Right ventricle myocardium inferior (tissue), 1 donor: ENCODE measurements at regions not wholly inside any gene's neighbourhood (a gene's known extent, or its start where the extent isn't known, plus 50 kb on each side); places are given as distances from the start of the nearest gene placed in this dataset.

ENCODE experiments used
- ATAC-seq: fragments of 200-7000 bp; cut with Tn5 transposase; one replicate; pipeline ENCODE4 v1.9.1; 2020; ENCODE audit warnings: mild to moderate bottlenecking, moderate library complexity
- DNase-seq: peaks from one replicate; pipeline ENCODE4 v3.0.0; 2021; ENCODE audit errors: missing footprints
- intact Hi-C: fragments of 100-400 bp; cut with DNase I; formaldehyde crosslinking; loops from one replicate; pipeline ENCODE4 v1.11.0; 2022
- donor health status: DM: no; HTN: yes; CAD: no; lungs with severe emphysema.

- no peak for ATAC-seq
- intact Hi-C loops, result no loop called here
These were observed 283.3 kb downstream of the CENPC start for GRCh38 chr4:67261971-67262370.

DNA sequence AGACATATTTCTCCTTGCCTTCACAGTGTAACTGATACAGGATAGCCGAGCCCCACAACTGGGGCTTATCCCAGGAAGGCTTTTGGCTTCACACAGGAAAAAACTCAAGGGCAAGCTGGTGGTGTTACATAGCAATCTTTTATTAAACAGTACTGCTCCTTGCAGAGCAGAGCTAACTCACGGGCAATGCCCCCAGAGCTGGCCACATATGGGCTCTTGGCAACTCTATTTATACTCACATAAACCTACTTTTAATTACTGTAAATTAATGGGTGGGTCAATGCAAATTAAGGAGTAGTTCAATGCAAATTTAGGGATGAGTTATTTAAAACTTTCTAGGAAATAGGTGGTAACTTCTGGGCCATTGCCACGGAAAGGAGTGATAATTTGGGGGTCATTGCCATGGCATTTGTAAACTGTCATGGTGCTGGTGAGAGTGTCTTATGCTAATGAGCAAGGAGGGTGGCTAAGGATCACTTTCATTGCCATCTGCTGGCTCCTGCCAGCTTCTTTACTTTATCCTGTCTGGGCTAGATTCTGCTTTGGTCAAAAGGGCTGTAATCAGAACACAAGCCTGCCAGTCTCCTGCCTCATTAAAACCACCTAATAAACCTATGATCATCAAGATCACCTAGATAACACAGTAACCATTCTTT, 288.8 kb downstream of the CENPC start:
- intact Hi-C loops, result no loop called here
- no peak for ATAC-seq
- no peak for DNase-seq

More at GRCh38 chr4:67261971-67262370, 283.3 kb downstream of the CENPC start:
- DNase-seq, result no peak

GRCh38 chr4:67250131-67250896, 295.0 kb downstream of the CENPC start:
- no peak for ATAC-seq
- intact Hi-C loops, result no loop called here
- DNase-seq, result no peak

DNA sequence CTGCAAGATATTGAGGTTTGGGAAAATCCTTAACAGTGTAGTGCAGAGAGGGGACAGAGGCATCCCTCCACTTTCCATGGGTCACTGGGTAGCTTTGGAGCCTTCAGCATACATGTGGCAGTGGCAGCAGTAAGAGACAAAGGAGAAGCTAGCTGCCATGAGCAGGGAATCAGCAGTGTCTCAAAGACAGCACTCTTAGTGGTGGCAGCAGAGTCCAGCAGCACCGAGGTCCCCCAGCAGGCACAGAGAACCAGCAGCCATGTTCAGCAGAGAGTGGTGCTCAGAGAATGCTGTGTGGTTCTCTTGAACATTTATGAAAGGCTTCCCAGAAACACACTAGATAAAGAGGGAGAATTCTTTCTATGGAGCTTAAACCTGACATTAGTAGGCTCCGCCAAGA, 308.5 kb downstream of the CENPC start:
- intact Hi-C loops, result no loop called here
- DNase-seq (no peak), ATAC-seq (no peak)

- intact Hi-C loops, result no loop called here
- ATAC-seq (no peak), DNase-seq (peak; percentile 26)
These were observed 309.0 kb downstream of the CENPC start for GRCh38 chr4:67236318-67236717.

DNA sequence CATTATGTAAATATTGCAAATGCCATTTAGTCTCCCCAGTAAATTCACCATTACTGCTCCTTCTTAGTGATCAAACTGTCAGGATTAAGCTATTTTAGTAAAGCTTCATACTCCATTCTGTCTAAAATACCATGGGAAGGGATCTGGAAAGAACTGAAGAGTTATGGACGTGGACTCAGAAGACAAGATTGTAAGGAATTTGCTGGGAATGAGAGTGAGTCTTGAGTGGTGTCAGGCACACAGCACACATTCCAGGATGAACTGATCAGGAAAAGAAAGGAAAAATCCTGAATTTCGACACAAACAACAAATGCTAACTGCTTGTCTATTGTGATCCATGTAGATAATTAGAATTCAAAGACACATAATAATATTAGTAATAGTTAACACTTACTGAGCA, 311.0 kb downstream of the CENPC start:
- no peak for ATAC-seq
- intact Hi-C loops, result no loop called here
- DNase-seq, result no peak

GRCh38 chr4:67229148-67229547, 316.2 kb downstream of the CENPC start:
- ATAC-seq, result peak; percentile 68
- no peak for DNase-seq
- intact Hi-C loops, result no loop called here

- no peak for ATAC-seq
- DNase-seq, result no peak
- intact Hi-C loops, result no loop called here
These were observed 324.4 kb downstream of the CENPC start for GRCh38 chr4:67220861-67221260.

- no peak for ATAC-seq
- intact Hi-C loops, result no loop called here
- DNase-seq, result no peak
These were observed 326.4 kb downstream of the CENPC start for GRCh38 chr4:67218883-67219282.

DNA sequence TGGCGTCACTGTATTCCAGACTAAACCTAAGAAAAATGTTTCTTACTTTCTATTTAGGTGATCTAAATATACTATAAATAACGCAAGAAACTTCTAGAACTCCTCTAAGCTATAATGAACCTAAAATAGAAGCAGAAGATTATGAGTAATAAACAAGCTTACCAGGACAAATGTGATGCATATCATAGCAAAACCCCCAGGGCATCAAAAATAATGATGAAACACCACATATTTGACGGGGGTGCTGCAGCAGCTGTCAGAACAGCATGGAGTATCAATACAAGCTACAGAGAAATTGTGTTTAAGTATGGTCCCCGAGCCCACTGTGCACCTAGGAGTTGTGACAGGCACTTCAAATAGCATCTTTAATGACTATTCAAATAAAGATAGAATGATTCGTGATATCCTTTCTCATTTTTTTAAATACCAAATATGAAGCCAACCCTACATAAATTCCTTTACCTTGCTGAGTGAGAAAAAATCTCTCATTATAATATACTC, 337.3 kb downstream of the CENPC start:
- ATAC-seq (no peak), DNase-seq (no peak)
- intact Hi-C loops, result no loop called here

DNA sequence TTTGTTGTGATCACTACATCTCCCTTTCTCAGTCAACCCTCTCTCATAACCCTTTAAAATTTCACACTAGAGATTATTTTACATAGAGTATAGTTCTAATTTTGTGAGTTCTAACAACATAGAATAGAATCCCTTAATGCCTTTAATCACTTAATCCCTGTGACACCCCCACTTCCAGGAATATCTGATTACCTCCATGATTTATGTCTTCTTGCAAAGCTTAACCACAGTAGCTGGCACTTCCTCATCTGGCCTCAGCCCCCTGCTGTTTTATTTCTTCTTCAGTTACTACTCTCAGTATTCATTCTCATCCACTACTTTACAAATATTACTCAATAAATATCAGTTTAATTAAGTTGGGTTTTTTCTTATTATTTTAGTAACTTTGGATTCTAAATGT, 340.9 kb downstream of the CENPC start:
- no peak for ATAC-seq
- intact Hi-C loops, result no loop called here
- no peak for DNase-seq

DNA sequence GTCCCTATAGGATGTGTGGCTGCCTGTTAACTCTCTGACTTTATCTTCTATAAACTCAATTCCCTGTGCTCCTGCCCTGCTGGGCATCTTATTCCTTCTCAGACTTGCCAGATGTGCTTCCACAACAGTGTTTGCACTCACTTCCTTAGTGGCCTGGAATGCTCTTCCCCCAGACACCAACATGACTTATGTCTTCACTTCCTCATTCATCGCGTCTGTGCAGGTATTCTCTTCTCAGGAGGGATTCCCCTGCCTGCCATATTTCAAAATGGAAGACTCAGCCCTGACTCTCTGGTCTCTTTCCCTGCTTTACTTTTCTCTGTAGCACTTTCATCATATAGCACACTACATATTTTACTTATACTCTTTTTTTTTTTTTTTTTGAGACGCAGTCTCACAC, 344.0 kb downstream of the CENPC start:
- ATAC-seq, result no peak
- intact Hi-C loops, result no loop called here
- no peak for DNase-seq

- intact Hi-C loops, result no loop called here
- DNase-seq (no peak), ATAC-seq (peak; percentile 54)
These were observed 346.6 kb downstream of the CENPC start for GRCh38 chr4:67198727-67199126.

DNA sequence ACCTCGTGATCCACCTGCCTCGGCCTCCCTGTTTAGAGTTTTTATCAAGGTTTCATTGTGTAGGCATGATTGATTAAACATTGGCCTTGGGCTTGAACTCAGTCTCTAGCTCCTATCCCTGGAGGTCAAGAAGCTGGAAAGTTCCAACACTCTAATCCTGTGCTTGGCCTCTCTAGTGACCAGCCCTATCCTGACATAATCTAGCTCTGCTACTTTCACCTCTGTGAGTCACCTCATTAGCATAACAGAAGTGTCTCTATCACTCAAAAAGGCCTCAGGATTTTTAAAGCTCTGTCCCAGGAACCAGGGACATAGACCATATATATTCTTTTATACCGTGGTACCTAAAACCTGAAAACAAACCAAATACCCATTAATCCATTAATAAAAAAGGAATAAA, 377.5 kb downstream of the CENPC start:
- ATAC-seq (no peak), DNase-seq (no peak)
- intact Hi-C loops, result no loop called here

GRCh38 chr4:67162690-67163089, 382.6 kb downstream of the CENPC start:
- DNase-seq (no peak), ATAC-seq (no peak)
- intact Hi-C loops, result no loop called here

DNA sequence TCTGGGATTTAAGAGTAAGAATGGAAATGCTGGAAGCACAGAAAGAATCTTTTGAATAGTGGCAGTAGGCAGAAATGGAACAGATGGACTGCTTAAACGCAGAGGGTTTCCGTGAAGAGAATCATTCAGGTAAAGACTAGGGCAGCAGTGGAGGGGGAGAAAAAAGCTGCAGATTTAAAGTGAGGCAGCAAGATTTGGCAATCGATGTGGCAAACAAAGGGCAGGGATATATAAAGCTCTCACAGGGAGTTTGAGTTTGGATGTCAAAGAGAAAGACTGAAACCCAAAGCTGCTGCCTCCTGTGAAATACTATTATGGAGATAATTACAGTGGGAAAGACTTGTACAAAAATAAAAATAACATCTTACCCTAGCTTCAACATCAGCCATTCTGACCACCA, 384.0 kb downstream of the CENPC start:
- intact Hi-C loops, result no loop called here
- no peak for ATAC-seq
- DNase-seq, result no peak

GRCh38 chr4:67160394-67160793, 384.9 kb downstream of the CENPC start:
- intact Hi-C loops, result no loop called here
- ATAC-seq (no peak), DNase-seq (no peak)

- intact Hi-C loops, result no loop called here
- DNase-seq (no peak), ATAC-seq (peak; percentile 64)
These were observed 386.6 kb downstream of the CENPC start for GRCh38 chr4:67158666-67159065.

DNA sequence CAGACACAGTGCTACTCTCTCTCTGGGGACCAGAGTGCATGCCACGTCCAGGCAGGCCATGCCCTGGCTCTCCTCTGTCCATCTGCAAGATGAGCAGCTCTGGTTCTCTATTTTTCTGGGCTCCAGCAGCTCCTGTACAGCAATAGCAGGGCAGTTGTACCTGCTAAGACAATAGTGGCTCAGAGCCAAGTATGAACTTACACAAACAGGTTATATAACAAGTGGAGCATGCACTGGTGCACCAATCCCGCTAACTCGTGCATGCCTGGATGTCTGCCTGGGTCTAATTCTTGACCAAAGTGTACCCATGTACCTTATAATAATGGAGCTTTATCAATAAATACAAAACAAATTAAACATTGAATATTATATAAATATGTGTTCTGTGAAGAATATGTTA, 392.3 kb downstream of the CENPC start:
- DNase-seq (no peak), ATAC-seq (no peak)
- intact Hi-C loops, result no loop called here
